Activated naive CD8-positive, alpha-beta T cell treated with anti-CD3 and anti-CD28 coated beads, Interleukin-2, amount 50 U/mL, for 16 hours (primary cell): ENCODE measurements at regions not wholly inside any gene's neighbourhood (a gene's known extent, or its start where the extent isn't known, plus 50 kb on each side); places are given as distances from the start of the nearest gene placed in this dataset.

Source experiments
- DNase-seq: peaks from one replicate; pipeline ENCODE4 v3.0.0-alpha.2; 2020; ENCODE audit warnings: low read depth, low spot score

DNA sequence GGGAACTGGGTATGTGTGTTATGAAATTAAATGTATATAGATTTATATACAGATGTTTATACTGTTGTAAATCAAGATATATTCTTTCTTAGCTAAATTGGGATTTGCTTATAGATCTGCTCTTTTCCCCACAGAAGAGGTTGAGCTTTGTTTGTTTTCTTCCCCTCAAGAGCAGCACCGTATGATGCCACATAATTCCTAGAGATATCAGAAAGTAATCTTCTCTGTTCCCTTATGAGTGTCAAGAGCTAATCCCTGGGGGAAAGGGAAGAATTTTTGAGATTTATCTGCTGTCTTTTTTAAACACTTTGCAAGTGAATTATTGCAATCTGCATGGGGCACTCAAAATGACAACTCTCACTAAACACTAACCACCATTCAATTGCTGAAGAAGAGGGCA lies 68.7 kb upstream of the SP4 start:
- DNase-seq, result no peak

DNA sequence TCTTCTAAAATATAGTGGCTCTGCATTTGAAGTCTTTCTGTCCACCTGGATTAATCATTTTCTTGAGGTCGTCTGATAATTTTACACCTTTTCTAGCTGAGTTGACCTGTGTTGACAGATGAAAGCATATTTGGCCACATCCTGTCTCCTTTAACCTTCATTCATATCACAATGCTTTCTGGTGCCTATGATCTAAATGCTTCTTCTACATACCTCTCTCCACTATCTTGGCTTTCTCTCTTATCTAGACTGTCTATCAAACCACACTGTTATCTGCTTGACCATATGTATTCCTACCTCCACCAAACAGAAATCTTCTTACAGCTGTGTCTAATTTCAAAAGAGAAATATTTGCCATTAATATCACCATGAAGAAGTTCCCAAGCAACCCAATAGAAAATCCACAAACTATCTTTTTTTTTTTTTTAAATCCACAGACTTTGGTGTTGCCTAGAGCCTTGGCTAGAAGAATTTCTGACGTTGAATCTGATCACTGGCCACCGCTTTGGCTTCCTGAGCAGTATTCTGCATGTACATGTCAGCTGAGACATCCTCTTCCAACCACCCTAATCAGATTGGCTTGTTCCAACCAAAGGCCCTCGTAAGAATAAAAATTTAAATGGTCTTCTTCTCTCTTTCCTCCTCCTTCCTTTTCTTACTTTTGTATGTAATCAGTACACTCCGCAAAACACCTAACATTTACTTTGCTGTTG lies 66.3 kb upstream of the SP4 start:
- no peak for DNase-seq

DNA sequence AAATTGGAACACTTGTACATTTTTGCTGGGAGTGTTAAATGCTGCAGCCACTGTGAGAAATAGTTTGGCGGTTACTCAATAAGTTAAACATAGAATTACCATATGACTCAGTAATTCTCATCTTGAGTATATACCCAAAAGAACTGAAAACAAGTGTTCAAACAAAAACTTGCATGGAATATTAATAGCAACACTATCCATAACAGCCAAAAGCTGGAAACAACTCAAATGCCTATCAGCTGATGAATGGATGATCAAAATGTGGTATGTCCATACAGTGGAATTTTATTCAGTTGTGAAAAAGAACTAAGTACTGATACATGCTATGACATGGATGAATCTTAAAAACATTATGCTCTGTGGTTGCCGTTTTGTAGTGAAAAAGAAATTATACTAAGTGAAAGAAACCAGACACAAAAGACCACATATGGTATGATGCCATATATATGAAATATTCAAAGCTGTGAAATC lies 63.0 kb upstream of the SP4 start:
- no peak for DNase-seq

DNA sequence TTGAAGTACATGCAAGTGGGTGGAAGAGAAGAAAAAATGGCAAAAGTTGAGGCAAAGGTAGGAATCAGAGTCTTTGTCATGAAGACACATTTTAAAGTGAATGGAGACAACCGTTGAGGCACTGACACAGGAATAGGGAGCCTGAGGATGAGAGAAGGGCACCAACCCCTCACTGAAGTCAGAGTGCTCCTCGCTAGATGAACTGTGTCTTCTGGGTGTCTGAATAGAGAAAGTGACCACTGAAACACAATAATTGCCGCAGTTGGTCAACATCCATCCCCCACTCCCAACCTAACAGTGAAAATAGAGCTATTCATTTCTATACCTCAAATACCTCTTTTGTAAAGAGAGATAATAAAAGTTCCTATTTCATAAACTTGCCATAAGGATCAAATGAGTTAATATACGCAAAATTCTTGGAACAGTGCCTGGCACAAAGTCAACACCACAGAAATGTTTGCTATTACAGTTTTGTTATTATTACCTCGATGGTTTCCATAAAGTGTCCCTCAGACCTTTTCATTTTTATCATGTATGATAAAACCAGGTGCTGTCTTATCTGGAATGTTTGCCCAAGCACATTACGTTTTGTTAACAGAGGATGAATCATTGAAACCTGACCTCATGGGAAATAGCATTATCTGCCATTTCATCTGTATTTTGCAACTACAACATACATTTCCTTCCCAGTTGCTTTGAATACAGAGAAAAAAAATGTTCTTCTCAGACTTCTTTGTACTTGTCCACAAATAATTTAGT lies 61.8 kb upstream of the SP4 start:
- DNase-seq, result no peak

DNA sequence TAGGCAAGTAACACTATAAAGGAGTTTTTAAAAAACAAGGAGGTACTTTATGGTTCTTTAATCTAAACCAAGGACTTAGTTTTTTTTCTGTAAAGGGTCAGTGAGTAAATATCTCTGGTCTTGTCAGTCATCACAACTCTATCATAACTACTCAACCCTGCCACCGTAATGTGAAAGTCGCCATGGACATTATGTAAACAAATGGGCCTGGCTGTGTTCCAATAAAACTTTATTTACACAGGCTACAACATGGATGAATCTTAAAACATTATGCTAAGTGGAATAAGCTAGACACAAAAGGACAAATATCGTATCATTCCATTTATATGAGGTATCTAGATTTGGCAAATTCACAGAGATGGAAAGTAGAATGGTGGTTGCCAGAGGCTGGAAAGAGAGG lies 60.8 kb upstream of the SP4 start:
- no peak for DNase-seq

DNA sequence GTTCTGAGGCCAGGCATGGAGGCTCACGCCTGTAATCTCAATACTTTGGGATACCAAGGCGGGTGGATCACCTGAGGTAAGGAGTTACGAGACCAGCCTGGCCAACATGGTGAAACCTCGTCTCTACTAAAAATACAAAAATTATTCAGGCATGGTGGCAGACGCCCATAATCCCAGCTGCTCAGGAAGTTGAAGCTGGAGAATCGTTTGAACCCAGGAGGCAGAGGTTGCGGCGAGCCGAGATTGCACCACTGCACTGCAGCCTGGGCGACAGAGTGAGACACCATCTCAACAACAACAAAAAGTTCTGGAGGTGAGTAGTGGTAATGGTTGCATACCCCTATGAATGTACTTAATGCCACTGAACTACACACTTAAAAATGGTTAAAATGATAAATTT lies 60.3 kb upstream of the SP4 start:
- no peak for DNase-seq

DNA sequence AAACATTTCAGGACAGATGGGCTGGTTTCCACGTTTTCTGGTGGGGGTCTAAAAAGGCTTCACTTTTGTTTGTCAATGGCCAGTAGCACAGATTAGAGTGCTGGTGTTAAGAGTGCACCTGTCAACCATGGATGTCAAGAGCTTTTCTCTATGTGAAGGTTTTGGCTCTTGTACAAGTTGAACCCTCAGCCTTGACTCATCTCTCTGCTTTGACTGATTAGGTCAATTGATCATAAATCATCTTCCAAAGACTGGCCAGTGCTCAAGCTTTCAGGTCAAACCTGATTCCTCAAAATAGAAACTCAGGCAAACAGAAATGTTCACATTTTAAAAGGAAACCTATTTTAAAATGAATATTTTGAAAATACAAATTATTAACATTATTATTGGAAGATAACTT lies 59.6 kb upstream of the SP4 start:
- no peak for DNase-seq

DNA sequence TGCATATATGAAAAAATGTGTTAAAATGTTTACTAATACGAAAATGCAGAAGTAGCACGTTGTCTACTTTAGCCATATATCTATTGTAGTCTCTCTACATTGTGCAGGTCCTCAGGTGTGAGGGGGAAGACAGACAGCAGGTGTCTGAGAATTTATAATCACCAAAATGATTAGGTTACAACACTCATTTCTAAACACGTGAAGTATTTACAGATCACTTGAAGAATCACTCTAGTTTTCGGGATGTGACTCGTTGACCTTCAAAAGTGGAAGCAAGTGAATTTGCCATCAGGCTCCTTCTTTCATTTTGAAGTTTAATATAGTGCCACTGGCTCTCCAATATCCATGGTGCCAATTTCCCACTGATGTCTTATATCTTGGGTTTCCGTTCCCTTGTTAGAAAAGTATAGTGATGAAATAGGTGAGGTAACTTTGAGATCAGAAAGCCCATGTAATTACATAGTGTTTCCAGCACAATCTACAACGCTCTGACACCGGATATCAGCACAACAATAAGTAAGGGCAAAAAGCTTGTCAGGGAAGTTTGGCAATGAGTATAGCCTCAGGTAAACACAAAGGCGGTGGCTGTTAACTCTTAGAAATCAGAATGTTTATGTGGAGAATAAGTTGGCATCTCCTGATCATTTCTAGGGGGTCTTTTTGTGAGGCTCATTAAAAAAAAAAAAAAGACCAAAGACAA lies 57.5 kb upstream of the SP4 start:
- DNase-seq, result no peak

DNA sequence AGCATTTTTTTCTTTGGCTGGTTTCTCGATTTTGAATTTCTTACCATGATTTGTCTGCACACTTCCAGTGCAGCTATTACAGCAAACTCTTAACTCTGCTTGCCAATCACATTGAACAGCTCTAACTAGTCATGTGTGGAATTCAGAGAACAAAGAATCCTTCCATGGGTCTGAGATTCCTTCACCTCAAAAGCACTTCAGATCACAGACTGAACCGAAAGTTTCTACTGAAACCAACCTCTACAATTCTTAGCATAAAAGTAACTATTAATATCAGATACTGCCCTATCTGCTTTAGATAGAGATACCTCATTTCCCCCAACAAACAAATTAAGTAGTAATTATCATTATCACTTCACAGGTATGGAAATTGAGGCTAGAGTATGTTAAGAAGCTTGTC lies 56.5 kb upstream of the SP4 start:
- DNase-seq, result no peak

DNA sequence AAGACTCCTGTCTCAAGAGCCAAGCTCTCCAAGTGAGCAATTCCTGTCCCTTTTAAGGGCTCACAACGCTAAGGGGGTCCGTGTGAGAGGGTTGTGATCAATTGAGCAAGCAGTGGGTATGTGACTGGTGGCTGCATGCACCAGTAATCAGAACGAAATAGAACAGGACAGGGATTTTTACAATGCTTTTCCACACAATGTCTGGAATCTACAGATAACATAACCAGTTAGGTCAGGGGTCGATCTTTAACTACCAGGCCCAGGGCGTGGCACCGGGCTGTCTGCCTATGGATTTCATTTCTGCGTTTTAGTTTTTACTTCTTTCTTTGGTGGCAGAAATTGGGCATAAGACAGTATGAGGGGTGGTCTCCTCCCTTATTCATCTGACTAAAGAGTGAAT lies 54.9 kb upstream of the SP4 start:
- DNase-seq, result no peak

DNA sequence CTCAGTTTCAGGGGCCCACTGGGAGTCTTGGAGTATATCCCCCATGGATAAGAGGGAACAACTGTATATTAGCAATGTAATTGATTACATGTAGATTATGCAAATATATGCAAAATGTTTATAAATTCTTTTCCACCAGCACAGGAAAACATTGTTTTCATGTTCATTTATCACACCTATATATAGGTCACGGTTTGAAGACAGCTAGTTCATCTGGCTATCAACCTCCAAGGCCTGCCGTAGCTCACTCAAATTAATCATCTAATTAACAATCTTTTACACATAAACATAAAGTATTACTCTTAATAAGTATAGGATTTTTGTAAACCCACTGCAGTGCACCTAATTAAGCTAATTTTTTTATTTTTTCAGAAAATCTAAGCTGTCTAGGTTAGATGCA lies 53.7 kb upstream of the SP4 start:
- no peak for DNase-seq

DNA sequence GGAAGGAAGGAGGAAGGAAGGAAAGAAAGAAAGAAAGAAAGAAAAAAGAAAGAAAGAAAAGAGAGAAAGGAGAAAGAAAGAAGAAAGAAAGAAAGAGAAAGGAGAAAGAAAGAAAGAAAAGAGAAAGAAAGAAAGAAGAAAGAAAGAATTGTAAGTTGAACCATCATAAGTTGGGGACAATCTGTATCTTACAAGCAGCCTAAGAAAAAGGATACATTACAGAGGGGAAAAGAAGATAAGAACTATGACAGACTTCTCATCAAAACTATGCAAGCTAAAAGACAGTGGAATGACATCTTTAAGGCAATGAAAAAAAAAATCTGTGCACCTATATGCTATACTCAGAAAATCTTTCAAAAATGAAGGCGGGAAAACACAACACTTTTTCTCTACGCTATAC lies 50.3 kb upstream of the SP4 start:
- DNase-seq, result no peak
